Duodenal mucosa (tissue), 2 donors: ENCODE measurements at regions not wholly inside any gene's neighbourhood (a gene's known extent, or its start where the extent isn't known, plus 50 kb on each side); places are given as distances from the start of the nearest gene placed in this dataset.

Experiments
- H3K27ac ChIP-seq: one replicate; pipeline ENCODE4 v1.7.0; 2013; ENCODE audit warnings: low read depth, low read length
- H3K27me3 ChIP-seq, 2 donors: one replicate each; pipeline ENCODE4 v1.7.0; 2013; ENCODE audit warnings: low read length in 2 of 2, control low read depth in 1 of 2; ENCODE audit not compliant: insufficient read depth in 2 of 2, control insufficient read depth in 1 of 2
- H3K36me3 ChIP-seq, 2 donors: one replicate each; pipeline ENCODE4 v1.7.0; 2013; ENCODE audit warnings: low read length in 2 of 2, control low read depth in 1 of 2; ENCODE audit not compliant: insufficient read depth in 2 of 2, control insufficient read depth in 1 of 2
- H3K4me1 ChIP-seq, 2 donors: one replicate each; pipeline ENCODE4 v1.7.0; 2013; ENCODE audit warnings: low read length in 2 of 2, control low read depth in 1 of 2; ENCODE audit not compliant: insufficient read depth in 2 of 2, control insufficient read depth in 1 of 2
- H3K4me3 ChIP-seq, 2 donors: one replicate each; pipeline ENCODE4 v1.7.0; 2013; ENCODE audit warnings: low read length in 2 of 2, low read depth in 1 of 2
- H3K9ac ChIP-seq, 2 donors: one replicate each; pipeline ENCODE4 v1.7.0; 2013; ENCODE audit warnings: low read length in 2 of 2, low read depth in 1 of 2
- H3K9me3 ChIP-seq, 2 donors: one replicate each; pipeline ENCODE4 v1.7.0; 2013; ENCODE audit warnings: low read length in 2 of 2, control low read depth in 1 of 2; ENCODE audit not compliant: control insufficient read depth in 1 of 2

DNA sequence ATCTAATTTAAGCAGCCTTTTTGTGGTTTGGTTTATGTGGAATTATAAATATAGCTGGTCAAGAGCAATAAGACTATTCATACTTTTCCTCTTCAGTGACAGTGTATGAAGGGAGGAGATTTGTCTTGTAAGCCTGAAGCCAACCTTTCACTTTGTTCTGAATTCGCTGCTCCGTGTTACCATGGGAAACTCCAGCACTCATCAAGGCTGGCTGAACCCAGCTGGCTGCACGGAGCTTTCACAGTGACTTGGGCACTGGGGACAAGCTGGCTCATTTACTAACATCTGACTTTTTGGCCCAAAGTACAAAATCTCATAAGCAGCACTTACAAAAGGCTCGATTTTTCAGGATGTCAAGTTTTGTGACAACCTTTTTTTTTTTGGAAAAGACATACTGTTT is 120.4 kb upstream of the GRIA4 start:
- H3K4me3 ChIP-seq, result no peak overlapping the region
- no peaks in the 10 kb centered on the region for H3K4me1 ChIP-seq
- H3K27me3 ChIP-seq, result no peaks in the 10 kb centered on the region
- H3K9me3 ChIP-seq, result no peaks in the 10 kb centered on the region
- no peak overlapping the region for H3K9ac ChIP-seq
- H3K36me3 ChIP-seq, result no peaks in the 10 kb centered on the region
- H3K27ac ChIP-seq, result no peak overlapping the region

DNA sequence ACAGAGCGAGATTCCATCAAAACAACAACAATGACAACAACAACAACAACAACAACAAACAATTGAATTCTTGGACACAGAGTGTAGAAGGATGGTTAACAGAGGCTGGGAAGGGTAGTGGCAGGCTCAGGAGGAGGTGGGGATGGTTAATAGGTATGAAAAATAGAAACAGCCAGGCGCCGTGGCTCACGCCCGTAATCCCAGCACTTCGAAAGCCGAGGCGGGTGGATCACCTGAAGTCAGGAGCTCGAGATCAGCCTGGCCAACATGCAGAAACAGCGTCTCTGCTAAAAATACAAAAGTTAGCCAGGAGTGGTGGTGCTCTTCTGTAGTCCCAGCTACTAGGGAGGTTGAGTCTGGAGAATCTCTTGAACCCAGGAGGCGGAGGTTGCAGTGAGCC is 122.9 kb upstream of the GRIA4 start:
- no peak overlapping the region for H3K27ac ChIP-seq
- no peaks in the 10 kb centered on the region for H3K4me1 ChIP-seq
- H3K9ac ChIP-seq, result no peak overlapping the region
- H3K36me3 ChIP-seq, result no peaks in the 10 kb centered on the region
- H3K9me3 ChIP-seq, result no peaks in the 10 kb centered on the region
- no peak overlapping the region for H3K4me3 ChIP-seq
- no peaks in the 10 kb centered on the region for H3K27me3 ChIP-seq

DNA sequence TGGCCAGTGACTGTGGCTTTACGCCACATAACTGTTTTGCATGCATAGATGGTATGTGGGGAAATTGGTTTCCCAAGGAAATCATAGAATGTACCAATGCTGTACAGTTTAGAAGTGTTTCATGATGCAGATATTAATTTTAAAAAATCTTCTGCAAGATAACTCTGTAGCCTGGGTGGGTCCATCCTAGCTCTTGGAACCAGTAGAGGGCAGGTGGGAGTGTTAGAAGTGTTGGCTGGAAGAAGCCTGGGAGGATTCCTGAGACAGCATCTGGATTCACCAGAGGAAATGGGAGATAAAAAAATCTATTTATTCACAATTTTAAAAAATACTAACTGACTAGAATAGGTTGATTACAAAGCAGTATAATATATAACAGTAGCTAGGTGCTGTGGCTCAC is 139.9 kb upstream of the GRIA4 start:
- no peak overlapping the region for H3K27ac ChIP-seq
- no peaks in the 10 kb centered on the region for H3K27me3 ChIP-seq
- H3K9ac ChIP-seq, result no peak overlapping the region
- no peaks in the 10 kb centered on the region for H3K9me3 ChIP-seq
- H3K4me1 ChIP-seq, result no peaks in the 10 kb centered on the region
- H3K36me3 ChIP-seq, result no peaks in the 10 kb centered on the region
- no peak overlapping the region for H3K4me3 ChIP-seq

DNA sequence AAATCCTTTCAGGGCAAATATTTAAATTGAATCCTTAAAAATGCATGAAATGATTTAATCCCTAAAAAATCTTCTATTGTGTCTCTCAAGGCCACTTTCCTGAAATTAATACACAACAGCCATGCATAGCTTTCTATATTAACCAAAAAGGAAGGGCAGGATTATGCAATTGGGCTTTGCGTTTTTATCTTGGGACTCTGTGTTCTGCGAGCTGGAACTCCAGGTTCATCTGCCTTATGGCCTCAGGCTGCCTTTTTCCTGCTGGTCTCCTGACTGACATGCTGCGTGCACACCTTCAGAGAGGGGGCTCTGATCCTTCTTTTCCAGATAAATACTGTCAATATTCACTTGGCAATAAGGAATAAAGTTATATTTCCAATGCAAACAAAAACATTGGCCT is 141.7 kb upstream of the GRIA4 start:
- Histone ChIP-seq H3K36me3 (no peaks in the 10 kb centered on the region), H3K9ac (no peak overlapping the region), H3K9me3 (no peaks in the 10 kb centered on the region), H3K4me1 (no peaks in the 10 kb centered on the region), H3K4me3 (no peak overlapping the region), H3K27me3 (no peaks in the 10 kb centered on the region), H3K27ac (no peak overlapping the region)

DNA sequence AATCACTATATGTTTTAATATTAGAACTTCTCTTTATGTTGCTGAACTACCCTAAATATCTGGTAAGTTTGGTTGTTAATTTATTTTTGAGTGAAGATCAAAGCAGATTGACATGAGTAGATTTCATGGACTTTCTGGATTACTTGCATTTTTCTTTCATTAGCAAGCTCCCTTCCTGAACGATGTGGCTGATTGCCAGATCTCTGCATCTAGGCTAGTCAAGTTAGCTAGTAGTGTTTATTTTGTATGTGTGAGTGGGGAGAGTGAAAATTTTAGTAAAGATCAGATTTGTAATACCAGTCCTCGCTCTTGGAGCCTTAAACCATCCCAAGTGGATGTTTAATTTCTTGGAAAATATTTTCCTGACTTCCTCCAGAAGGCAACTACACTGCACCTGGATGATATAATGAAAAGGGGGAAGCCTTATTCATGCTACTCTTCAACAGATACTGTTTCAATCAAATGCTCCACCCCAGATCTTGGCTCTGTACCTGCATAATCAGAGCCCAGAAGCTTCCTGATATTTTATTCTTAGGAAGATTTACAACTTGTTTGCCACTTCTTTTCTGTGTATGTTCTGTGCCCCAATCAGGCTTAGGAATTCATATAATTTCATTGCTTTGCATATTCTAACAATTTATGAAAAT is 143.2 kb upstream of the GRIA4 start:
- no peak overlapping the region for H3K27ac ChIP-seq
- no peak overlapping the region for H3K4me3 ChIP-seq
- H3K4me1 ChIP-seq, result no peaks in the 10 kb centered on the region
- no peak overlapping the region for H3K9ac ChIP-seq
- H3K27me3 ChIP-seq, result no peaks in the 10 kb centered on the region
- H3K9me3 ChIP-seq, result no peaks in the 10 kb centered on the region
- no peaks in the 10 kb centered on the region for H3K36me3 ChIP-seq

DNA sequence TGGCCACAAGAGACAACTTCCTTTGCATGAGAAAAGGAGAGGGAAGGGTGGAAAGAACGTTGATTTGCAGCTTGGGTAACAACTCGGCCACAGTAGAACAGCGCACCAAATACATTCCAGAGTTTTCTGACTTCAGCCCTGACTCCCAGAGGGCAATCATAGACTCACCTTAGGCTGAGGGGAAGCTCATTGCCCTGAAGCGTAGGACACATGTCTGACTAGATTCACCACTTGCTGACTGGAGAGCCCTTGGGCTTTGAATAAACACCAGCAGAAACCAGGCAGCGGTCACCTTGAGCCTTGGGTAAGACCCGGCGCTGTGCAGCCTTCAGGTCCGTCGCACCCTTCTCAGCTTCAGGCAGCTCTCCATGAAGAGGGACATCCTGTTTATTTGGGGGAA is 151.8 kb upstream of the GRIA4 start:
- H3K4me3 ChIP-seq, result no peak overlapping the region
- H3K9ac ChIP-seq, result no peak overlapping the region
- no peaks in the 10 kb centered on the region for H3K9me3 ChIP-seq
- no peaks in the 10 kb centered on the region for H3K4me1 ChIP-seq
- no peaks in the 10 kb centered on the region for H3K36me3 ChIP-seq
- no peaks in the 10 kb centered on the region for H3K27me3 ChIP-seq
- H3K27ac ChIP-seq, result no peak overlapping the region

DNA sequence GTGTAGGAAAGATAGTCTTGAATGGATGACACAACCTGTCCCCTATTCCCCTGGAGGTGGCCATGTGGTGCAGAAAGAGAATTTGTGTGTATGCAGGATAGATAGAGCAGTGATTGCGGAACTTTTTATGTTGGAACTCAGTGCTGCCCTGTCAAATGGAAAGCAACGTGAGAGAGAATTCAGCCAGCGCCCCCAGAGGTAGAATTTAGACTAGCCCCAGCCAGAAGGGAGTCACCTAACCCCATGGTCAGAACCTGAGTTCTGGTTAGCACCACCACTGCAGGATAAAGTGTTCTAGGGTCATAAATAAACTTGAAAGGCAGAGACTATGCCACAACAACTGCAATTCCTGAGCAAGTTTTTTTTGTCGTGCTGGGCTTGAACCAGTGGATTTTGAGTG is 152.9 kb upstream of the GRIA4 start:
- H3K27me3 ChIP-seq, result no peaks in the 10 kb centered on the region
- no peak overlapping the region for H3K4me3 ChIP-seq
- H3K27ac ChIP-seq, result no peak overlapping the region
- no peak overlapping the region for H3K9ac ChIP-seq
- H3K36me3 ChIP-seq, result no peaks in the 10 kb centered on the region
- H3K9me3 ChIP-seq, result no peaks in the 10 kb centered on the region
- no peaks in the 10 kb centered on the region for H3K4me1 ChIP-seq

DNA sequence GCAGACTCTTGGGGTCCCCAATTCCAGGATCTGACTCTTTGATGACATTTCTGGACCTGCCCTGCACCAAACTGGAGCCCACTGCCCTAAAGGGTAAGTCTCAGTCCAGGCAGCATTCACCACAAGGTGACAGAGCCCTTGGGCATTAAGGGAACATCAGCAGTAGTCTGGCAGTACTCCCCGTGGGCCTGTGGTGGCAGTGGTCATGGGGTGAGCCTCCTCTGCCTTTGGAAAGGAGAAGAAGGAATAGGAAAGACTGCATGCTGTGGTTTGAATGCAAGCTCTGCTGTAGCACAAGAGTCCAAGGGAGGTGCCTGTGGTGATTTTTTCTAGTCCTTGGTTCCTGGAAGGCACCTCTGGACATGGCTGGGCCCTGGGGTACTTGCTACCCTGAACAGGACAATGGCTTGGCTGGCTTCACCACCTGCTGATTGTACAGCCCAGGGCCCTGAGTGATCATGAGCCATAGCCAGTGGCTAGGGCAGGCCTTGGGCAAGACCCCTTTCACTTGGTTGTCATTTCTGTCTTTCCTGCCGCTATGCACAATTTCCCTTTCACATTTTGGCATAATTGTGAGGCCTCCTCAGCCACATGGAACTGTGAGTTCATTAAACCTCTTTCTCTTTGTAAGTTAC is 160.7 kb upstream of the GRIA4 start:
- Histone ChIP-seq H3K4me1 (no peaks in the 10 kb centered on the region), H3K4me3 (no peak overlapping the region), H3K9ac (no peak overlapping the region), H3K27ac (no peak overlapping the region), H3K27me3 (no peaks in the 10 kb centered on the region), H3K36me3 (no peaks in the 10 kb centered on the region), H3K9me3 (peaks cover 0 to 3% of the 10 kb centered on the region in 2 donors)

DNA sequence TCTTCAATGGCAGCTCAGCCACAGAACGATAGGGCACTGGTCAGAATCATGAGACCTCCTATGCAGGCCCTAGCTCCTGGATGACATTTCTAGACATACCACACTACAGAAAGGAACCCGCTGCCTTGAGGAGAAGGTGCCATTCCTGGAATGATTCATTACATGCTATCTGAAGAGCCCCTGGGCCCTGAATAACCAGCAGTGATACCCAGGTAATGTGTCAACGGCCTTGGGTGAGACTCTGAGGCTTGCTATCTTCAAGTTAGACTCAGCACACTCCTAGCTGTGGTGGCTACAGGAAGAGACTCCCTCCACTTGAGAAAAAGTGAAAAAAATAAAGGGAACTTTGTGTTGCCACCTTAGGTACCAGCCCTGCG is 161.2 kb upstream of the GRIA4 start:
- Histone ChIP-seq H3K27ac (no peak overlapping the region), H3K4me3 (no peak overlapping the region), H3K36me3 (no peaks in the 10 kb centered on the region), H3K9me3 (peaks cover 0 to 7% of the 10 kb centered on the region in 2 donors), H3K4me1 (no peaks in the 10 kb centered on the region), H3K9ac (no peak overlapping the region), H3K27me3 (no peaks in the 10 kb centered on the region)

DNA sequence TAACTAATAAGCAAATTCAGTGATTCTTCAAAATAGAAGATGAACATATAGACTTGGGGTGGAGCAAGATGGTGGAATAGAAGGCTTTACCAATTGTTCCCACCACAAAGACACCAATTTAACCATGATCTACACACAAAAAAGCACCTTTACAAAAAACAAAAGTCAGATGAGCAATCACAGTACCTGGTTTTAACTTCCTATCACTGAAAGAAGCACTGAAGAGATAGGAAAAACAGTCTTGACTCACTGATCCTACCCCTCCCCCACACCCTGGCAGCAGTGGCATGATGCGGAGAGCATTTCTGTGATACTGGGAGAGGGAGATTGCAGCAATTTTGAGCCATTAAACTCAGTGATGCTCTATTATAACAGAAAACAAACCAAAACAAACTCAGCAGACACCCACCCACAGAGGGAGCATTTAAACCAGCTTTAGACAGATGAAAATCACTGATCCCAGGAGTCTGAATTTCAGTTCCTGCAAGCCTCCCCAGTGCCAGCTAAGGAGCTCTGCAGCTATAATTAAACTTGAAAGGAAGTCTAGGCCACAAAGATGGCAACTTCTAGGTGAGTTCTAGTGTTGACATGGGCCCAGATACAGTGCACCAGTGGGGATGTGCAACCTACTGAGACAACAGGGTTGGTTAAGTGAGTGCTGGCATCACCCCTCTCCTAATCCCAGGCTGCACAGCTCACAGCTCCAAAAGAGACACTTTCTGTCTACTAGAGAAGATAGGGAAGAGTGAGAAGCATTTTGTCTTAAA is 161.8 kb upstream of the GRIA4 start:
- H3K9ac ChIP-seq, result no peak overlapping the region
- peaks cover 0 to 10% of the 10 kb centered on the region in 2 donors for H3K9me3 ChIP-seq
- H3K36me3 ChIP-seq, result no peaks in the 10 kb centered on the region
- H3K4me3 ChIP-seq, result no peak overlapping the region
- no peak overlapping the region for H3K27ac ChIP-seq
- no peaks in the 10 kb centered on the region for H3K4me1 ChIP-seq
- no peaks in the 10 kb centered on the region for H3K27me3 ChIP-seq
